B cell (primary cell): ENCODE measurements at regions not wholly inside any gene's neighbourhood (a gene's known extent, or its start where the extent isn't known, plus 50 kb on each side); places are given as distances from the start of the nearest gene placed in this dataset.

Experiments
- ATAC-seq: fragments of 200-7000 bp; cut with Tn5 transposase; one replicate; pipeline ENCODE4 v1.10.0; 2021; ENCODE audit warnings: low read depth, mild to moderate bottlenecking, moderate number of reproducible peaks, moderate library complexity
- CTCF ChIA-PET: fragments of 350-600 bp; sonication (Branson Sonifier 250); formaldehyde crosslinking; loops from one replicate; lab custom pipeline; 2021; ENCODE audit warnings: antibody characterized with exemption, inconsistent platforms; lab: Charles Lee
- POLR2A ChIA-PET: fragments of 350-600 bp; sonication (Branson Sonifier 250); formaldehyde crosslinking; loops from one replicate; lab custom pipeline; 2021; ENCODE audit warnings: antibody characterized with exemption; lab: Charles Lee
- DNase-seq: peaks from one replicate; pipeline ENCODE4 v3.0.0; 2013
- H2AFZ ChIP-seq: 2 replicates; pipeline ENCODE4 v1.6.1; 2012; ENCODE audit warnings: mild to moderate bottlenecking, low read depth, low read length; ENCODE audit not compliant: insufficient read depth, poor library complexity, severe bottlenecking
- H3K27ac ChIP-seq, 2 donors: 1 replicate in 1 of 2; 2 replicates in 1 of 2; pipeline ENCODE4 v1.5.1; 2012 to 2013; ENCODE audit warnings: low read length in 2 of 2, mild to moderate bottlenecking in 2 of 2, moderate library complexity in 1 of 2
- H3K27me3 ChIP-seq, 4 experiments: fragments of 200-600 bp in 1 of 4; sonication (generic) in 1 of 4; replicated peaks in 1 of 4; 1 replicate in 2 of 4; 2 replicates in 2 of 4; pipeline versions ENCODE4 v1.6.1 to v1.7.0; 2013 to 2016; ENCODE audit warnings: low read length in 3 of 4, mild to moderate bottlenecking in 2 of 4, mixed read lengths in 1 of 4, moderate library complexity in 1 of 4; ENCODE audit not compliant: insufficient read depth in 4 of 4, control insufficient read depth in 3 of 4; ENCODE audit errors: control extremely low read depth in 1 of 4
- H3K36me3 ChIP-seq, 2 experiments: replicated peaks in 1 of 2; 1 replicate in 1 of 2; 2 replicates in 1 of 2; pipeline versions ENCODE4 v1.6.1 to v1.7.1; 2013; ENCODE audit warnings: low read length in 1 of 2; ENCODE audit not compliant: insufficient read depth in 2 of 2, control insufficient read depth in 1 of 2; ENCODE audit errors: control extremely low read depth in 1 of 2, extremely low read depth in 1 of 2
- H3K4me1 ChIP-seq, 2 donors: fragments of 200-600 bp in 1 of 2; sonication (generic) in 1 of 2; 1 replicate in 1 of 2; 2 replicates in 1 of 2; pipeline versions ENCODE4 v1.5.1 to v1.6.1; 2013 to 2017; ENCODE audit warnings: low read length in 2 of 2; ENCODE audit not compliant: control insufficient read depth in 2 of 2, insufficient read depth in 2 of 2
- H3K4me2 ChIP-seq: replicated peaks from 2 replicates; pipeline ENCODE3; 2012; ENCODE audit warnings: mild to moderate bottlenecking, low read depth, low read length; ENCODE audit not compliant: poor library complexity, severe bottlenecking
- H3K4me3 ChIP-seq, 5 experiments: fragments of 200-600 bp in 1 of 5; sonication (generic) in 1 of 5; 1 replicate in 3 of 5; 2 replicates in 2 of 5; pipeline versions ENCODE4 v1.5.1 to v1.7.0; 2011 to 2016; ENCODE audit warnings: low read length in 4 of 5, mild to moderate bottlenecking in 4 of 5, low read depth in 2 of 5, control low read depth in 1 of 5, moderate library complexity in 1 of 5; ENCODE audit not compliant: insufficient read depth in 1 of 5; ENCODE audit errors: control extremely low read depth in 1 of 5, extremely low read depth in 1 of 5
- H3K79me2 ChIP-seq: fragments of 200-600 bp; sonication (generic); one replicate; pipeline ENCODE4 v1.6.0; 2016; ENCODE audit warnings: low read length; ENCODE audit not compliant: control insufficient read depth, insufficient read depth
- H3K9ac ChIP-seq: fragments of 200-600 bp; sonication (generic); 2 replicates; pipeline ENCODE4 v1.6.1; 2017; ENCODE audit warnings: mild to moderate bottlenecking, low read length, moderate library complexity
- H3K9me3 ChIP-seq, 3 donors: one replicate each; pipeline versions ENCODE4 v1.6.1 to v1.7.1; 2013; ENCODE audit warnings: low read length in 2 of 3; ENCODE audit not compliant: control insufficient read depth in 2 of 3, insufficient read depth in 1 of 3; ENCODE audit errors: control extremely low read depth in 1 of 3
- H4K20me1 ChIP-seq: 2 replicates; pipeline ENCODE4 v1.6.0; 2012; ENCODE audit warnings: mild to moderate bottlenecking, low read length; ENCODE audit not compliant: insufficient read depth, control insufficient read depth, poor library complexity, severe bottlenecking
- H3K27ac Mint-ChIP-seq: one replicate; pipeline ENCODE4 v1.8.0; 2021; ENCODE audit warnings: mixed read lengths
- H3K27me3 Mint-ChIP-seq: one replicate; pipeline ENCODE4 v1.8.0; 2021; ENCODE audit warnings: mixed read lengths
- H3K4me1 Mint-ChIP-seq: one replicate; pipeline ENCODE4 v1.8.0; 2021; ENCODE audit warnings: mixed read lengths
- H3K4me3 Mint-ChIP-seq: one replicate; pipeline ENCODE4 v1.8.0; 2021; ENCODE audit warnings: mixed read lengths
- H3K9me3 Mint-ChIP-seq: one replicate; pipeline ENCODE4 v1.8.0; 2022; ENCODE audit warnings: mixed read lengths; ENCODE audit not compliant: insufficient read depth
- CTCF ChIP-seq: fragments of 200-600 bp; IDR thresholded peaks from one replicate; pipeline ENCODE4 v1.8.0; 2022; ENCODE audit warnings: antibody characterized with exemption, mild to moderate bottlenecking
- EZH2 ChIP-seq: IDR thresholded peaks from 2 replicates; pipeline ENCODE4 v1.6.1; 2012; ENCODE audit warnings: borderline replicate concordance, low read depth, mild to moderate bottlenecking, moderate library complexity, low read length; ENCODE audit not compliant: insufficient read depth, poor library complexity, severe bottlenecking
- WGBS: methylation state at CpG from one replicate; pipeline ENCODE4 v1.1.5; 2013; ENCODE audit warnings: missing lambda C conversion rate; ENCODE audit not compliant: insufficient coverage; 5-methylcytosine and 5-hydroxymethylcytosine counted together
- intact Hi-C: fragments of 100-400 bp; cut with micrococcal nuclease; formaldehyde crosslinking; loops from one replicate; pipeline ENCODE4 v1.10.0; 2022

GRCh38 chr10:20991526-20991925 is 94.4 kb upstream of the NEBL start:
- no peak overlapping the region for H3K9ac ChIP-seq
- CTCF ChIA-PET: interaction anchor here (0.7 kb wide), 1 partner anchor 27 kb away, joined by 3 read pairs; no protein-coding TSS in a partner anchor
- no peak overlapping the region for H3K4me2 ChIP-seq
- H3K4me3 ChIP-seq: no peak overlapping the region
- ATAC-seq (no peak), DNase-seq (no peak)
- Mint-ChIP-seq H3K9me3 (peaks cover 2% of the 10 kb centered on the region), H3K27me3 (peaks cover 8% of the 10 kb centered on the region), H3K4me1 (no peaks in the 10 kb centered on the region), H3K27ac (no peak overlapping the region), H3K4me3 (no peak overlapping the region)
- no peaks in the 10 kb centered on the region for H3K79me2 ChIP-seq
- intact Hi-C loops: no loop called here
- H3K27me3 ChIP-seq: no peaks in the 10 kb centered on the region
- H3K4me1 ChIP-seq: no peaks in the 10 kb centered on the region
- TF ChIP-seq CTCF (no peak), EZH2 (no peak)
- no peaks in the 10 kb centered on the region for H4K20me1 ChIP-seq
- WGBS: no CpG with 5 or more reads among the region's 1 CpG
- no peaks in the 10 kb centered on the region for H3K9me3 ChIP-seq
- H3K36me3 ChIP-seq: no peaks in the 10 kb centered on the region
- POLR2A ChIA-PET: no interaction called here
- no peak overlapping the region for H3K27ac ChIP-seq
- H2AFZ ChIP-seq: no peak overlapping the region

GRCh38 chr10:20990604-20991003 is 93.5 kb upstream of the NEBL start:
- no peak overlapping the region for H3K9ac ChIP-seq
- no peaks in the 10 kb centered on the region for H3K9me3 ChIP-seq
- ATAC-seq (no peak), DNase-seq (no peak)
- intact Hi-C loops: no loop called here
- no peaks in the 10 kb centered on the region for H3K36me3 ChIP-seq
- 88% methylated on average over 1 of the region's 1 CpG for WGBS
- H3K4me3 ChIP-seq: no peak overlapping the region
- H3K9me3 Mint-ChIP-seq: peaks cover 2% of the 10 kb centered on the region
- H3K27ac ChIP-seq: no peak overlapping the region
- H3K4me1 ChIP-seq: no peaks in the 10 kb centered on the region
- TF ChIP-seq CTCF: no peak
- no peak for TF ChIP-seq EZH2
- no peaks in the 10 kb centered on the region for H4K20me1 ChIP-seq
- no peaks in the 10 kb centered on the region for H3K27me3 ChIP-seq
- ChIA-PET POLR2A (no interaction called here), CTCF (no interaction called here)
- H3K27ac Mint-ChIP-seq: no peak overlapping the region
- H3K27me3 Mint-ChIP-seq: peaks cover 8% of the 10 kb centered on the region
- no peaks in the 10 kb centered on the region for H3K4me1 Mint-ChIP-seq
- no peak overlapping the region for H3K4me2 ChIP-seq
- no peaks in the 10 kb centered on the region for H3K79me2 ChIP-seq
- H3K4me3 Mint-ChIP-seq: no peak overlapping the region
- H2AFZ ChIP-seq: no peak overlapping the region
